ENCODE measurements at regions not wholly inside any gene's neighbourhood (a gene's known extent, or its start where the extent isn't known, plus 50 kb on each side); places are given as distances from the start of the nearest gene placed in this dataset.

DNA sequence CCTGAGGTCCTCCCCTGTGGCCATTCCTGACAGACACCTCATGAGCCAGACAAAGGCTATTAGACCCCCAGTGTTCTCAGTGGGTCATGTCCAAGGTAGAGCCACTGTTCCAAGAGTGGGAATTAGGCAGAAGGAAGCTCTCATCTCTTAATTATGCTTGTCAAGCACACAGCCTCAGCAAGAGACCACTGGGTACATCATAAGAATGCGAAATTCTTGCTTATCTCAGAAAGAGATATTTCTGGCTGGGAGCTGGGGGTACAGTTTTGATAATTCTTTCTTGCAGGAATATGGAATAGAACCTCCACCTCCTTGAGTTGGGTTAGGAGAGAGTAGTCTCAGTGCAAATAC lies 1280.0 kb upstream of the CNTN5 start:
- TF ChIP-seq, protein P1, sequence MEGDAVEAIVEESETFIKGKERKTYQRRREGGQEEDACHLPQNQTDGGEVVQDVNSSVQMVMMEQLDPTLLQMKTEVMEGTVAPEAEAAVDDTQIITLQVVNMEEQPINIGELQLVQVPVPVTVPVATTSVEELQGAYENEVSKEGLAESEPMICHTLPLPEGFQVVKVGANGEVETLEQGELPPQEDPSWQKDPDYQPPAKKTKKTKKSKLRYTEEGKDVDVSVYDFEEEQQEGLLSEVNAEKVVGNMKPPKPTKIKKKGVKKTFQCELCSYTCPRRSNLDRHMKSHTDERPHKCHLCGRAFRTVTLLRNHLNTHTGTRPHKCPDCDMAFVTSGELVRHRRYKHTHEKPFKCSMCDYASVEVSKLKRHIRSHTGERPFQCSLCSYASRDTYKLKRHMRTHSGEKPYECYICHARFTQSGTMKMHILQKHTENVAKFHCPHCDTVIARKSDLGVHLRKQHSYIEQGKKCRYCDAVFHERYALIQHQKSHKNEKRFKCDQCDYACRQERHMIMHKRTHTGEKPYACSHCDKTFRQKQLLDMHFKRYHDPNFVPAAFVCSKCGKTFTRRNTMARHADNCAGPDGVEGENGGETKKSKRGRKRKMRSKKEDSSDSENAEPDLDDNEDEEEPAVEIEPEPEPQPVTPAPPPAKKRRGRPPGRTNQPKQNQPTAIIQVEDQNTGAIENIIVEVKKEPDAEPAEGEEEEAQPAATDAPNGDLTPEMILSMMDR (IDR thresholded peaks at IDR 0.05), result no peak
- TF ChIP-seq POLR2A (IDR thresholded peaks at IDR 0.05), result no peak
